Mammary epithelial cell (primary cell): ENCODE measurements at regions not wholly inside any gene's neighbourhood (a gene's known extent, or its start where the extent isn't known, plus 50 kb on each side); places are given as distances from the start of the nearest gene placed in this dataset.

Source experiments
- EZH2 ChIP-seq: IDR thresholded peaks from 2 replicates; pipeline ENCODE4 v1.6.1; 2012; ENCODE audit warnings: low read length, inconsistent platforms, borderline replicate concordance
- TF ChIP-seq, protein P1 (sequence below), 2 donors: IDR thresholded peaks in 1 of 2; conservative IDR thresholded peaks in 1 of 2; 2 replicates each; pipeline ENCODE4 v1.5.1; 2011 to 2012; ENCODE audit warnings: inconsistent platforms in 2 of 2, low read length in 2 of 2, mild to moderate bottlenecking in 2 of 2, control low read depth in 1 of 2, low read depth in 1 of 2; ENCODE audit not compliant: insufficient read depth in 1 of 2; ENCODE audit errors: extremely low read depth in 1 of 2

GRCh38 chr4:160175064-160175643, 1072.3 kb downstream of the RAPGEF2 start:
- TF ChIP-seq, protein P1, sequence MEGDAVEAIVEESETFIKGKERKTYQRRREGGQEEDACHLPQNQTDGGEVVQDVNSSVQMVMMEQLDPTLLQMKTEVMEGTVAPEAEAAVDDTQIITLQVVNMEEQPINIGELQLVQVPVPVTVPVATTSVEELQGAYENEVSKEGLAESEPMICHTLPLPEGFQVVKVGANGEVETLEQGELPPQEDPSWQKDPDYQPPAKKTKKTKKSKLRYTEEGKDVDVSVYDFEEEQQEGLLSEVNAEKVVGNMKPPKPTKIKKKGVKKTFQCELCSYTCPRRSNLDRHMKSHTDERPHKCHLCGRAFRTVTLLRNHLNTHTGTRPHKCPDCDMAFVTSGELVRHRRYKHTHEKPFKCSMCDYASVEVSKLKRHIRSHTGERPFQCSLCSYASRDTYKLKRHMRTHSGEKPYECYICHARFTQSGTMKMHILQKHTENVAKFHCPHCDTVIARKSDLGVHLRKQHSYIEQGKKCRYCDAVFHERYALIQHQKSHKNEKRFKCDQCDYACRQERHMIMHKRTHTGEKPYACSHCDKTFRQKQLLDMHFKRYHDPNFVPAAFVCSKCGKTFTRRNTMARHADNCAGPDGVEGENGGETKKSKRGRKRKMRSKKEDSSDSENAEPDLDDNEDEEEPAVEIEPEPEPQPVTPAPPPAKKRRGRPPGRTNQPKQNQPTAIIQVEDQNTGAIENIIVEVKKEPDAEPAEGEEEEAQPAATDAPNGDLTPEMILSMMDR (conservative IDR thresholded peaks at IDR 0.05 in 1 of 2, IDR thresholded peaks at IDR 0.05 in 1 of 2; ENCODE audit: extremely low read depth in 1 of 2, insufficient read depth in 1 of 2, low read depth in 1 of 2, low read length in 2 of 2) = peak; percentile 5 to 47
- no peak for TF ChIP-seq EZH2
